ENCODE measurements at regions not wholly inside any gene's neighbourhood (a gene's known extent, or its start where the extent isn't known, plus 50 kb on each side); places are given as distances from the start of the nearest gene placed in this dataset.
"Not testable (repeated sequence)": the region's sequence is repeated elsewhere in the genome, so short reads cannot be mapped to it uniquely, and the experiment has no call there.

- Histone ChIP-seq H3K36me3 (ENCODE audit: control insufficient read depth in 2 of 2, insufficient read depth in 1 of 2, low read length in 2 of 2) (no peaks in the 10 kb centered on the region), H3K4me3 (ENCODE audit: low read depth, low read length) (no peak overlapping the region), H3K9me3 (ENCODE audit: control insufficient read depth, insufficient read depth, low read depth, low read length) (no peaks in the 10 kb centered on the region), H3K27ac (ENCODE audit: extremely low read depth, low read depth, low read length) (no peak overlapping the region), H3K4me1 (ENCODE audit: control insufficient read depth, insufficient read depth, low read length) (no peaks in the 10 kb centered on the region)
- TF ChIP-seq ZSCAN5A (tag by site-specific recombination; IDR thresholded peaks at IDR 0.05) = no peak
- TF ChIP-seq ZNF623 (tag by site-specific recombination; IDR thresholded peaks at IDR 0.05) = no peak
- no peak for TF ChIP-seq YY1 (tag by site-specific recombination; IDR thresholded peaks at IDR 0.05)
- TF ChIP-seq ZNF114 (tag by site-specific recombination; IDR thresholded peaks at IDR 0.05) = no peak
- TF ChIP-seq ZSCAN30 (tag by site-specific recombination; IDR thresholded peaks at IDR 0.05) = no peak
- no peak for TF ChIP-seq ZNF529 (tag by site-specific recombination; IDR thresholded peaks at IDR 0.05; ENCODE audit: insufficient replicate concordance)
- CTCF ChIA-PET = interaction anchor here (0.7 to 1.2 kb wide), 2 partner anchors 12 to 57 kb away, joined by 3 read pairs; no protein-coding TSS in a partner anchor
- POLR2A ChIA-PET = interaction anchor here (0.9 kb wide), 1 partner anchor 472 kb away, joined by 4 read pairs; no protein-coding TSS in a partner anchor
These were observed 85.7 kb downstream of the LACC1 start for GRCh38 chr13:43965459-43965845.

GRCh38 chr13:43968251-43968942 lies 88.7 kb downstream of the LACC1 start:
- H3K4me1 ChIP-seq (ENCODE audit: control insufficient read depth, insufficient read depth, low read length); H3K9me3 ChIP-seq (ENCODE audit: control insufficient read depth, insufficient read depth, low read depth, low read length); H3K27ac ChIP-seq (ENCODE audit: extremely low read depth, low read depth, low read length); H3K4me3 ChIP-seq (ENCODE audit: low read depth, low read length); POLR2A ChIA-PET; H3K36me3 ChIP-seq (ENCODE audit: control insufficient read depth in 2 of 2, insufficient read depth in 1 of 2, low read length in 2 of 2); CTCF ChIA-PET: not testable (repeated sequence)

- H3K36me3 ChIP-seq (ENCODE audit: control insufficient read depth in 2 of 2, insufficient read depth in 1 of 2, low read length in 2 of 2); H3K4me1 ChIP-seq (ENCODE audit: control insufficient read depth, insufficient read depth, low read length); H3K9me3 ChIP-seq (ENCODE audit: control insufficient read depth, insufficient read depth, low read depth, low read length); POLR2A ChIA-PET; H3K27ac ChIP-seq (ENCODE audit: extremely low read depth, low read depth, low read length); H3K4me3 ChIP-seq (ENCODE audit: low read depth, low read length); CTCF ChIA-PET: not testable (repeated sequence)
These were observed 89.4 kb downstream of the LACC1 start for GRCh38 chr13:43968943-43969690.

- H3K4me3 ChIP-seq (ENCODE audit: low read depth, low read length); H3K36me3 ChIP-seq (ENCODE audit: control insufficient read depth in 2 of 2, insufficient read depth in 1 of 2, low read length in 2 of 2); H3K27ac ChIP-seq (ENCODE audit: extremely low read depth, low read depth, low read length); H3K9me3 ChIP-seq (ENCODE audit: control insufficient read depth, insufficient read depth, low read depth, low read length); CTCF ChIA-PET; POLR2A ChIA-PET; H3K4me1 ChIP-seq (ENCODE audit: control insufficient read depth, insufficient read depth, low read length): not testable (repeated sequence)
These were observed 90.2 kb downstream of the LACC1 start for GRCh38 chr13:43969919-43970318.

- H3K4me1 ChIP-seq (ENCODE audit: control insufficient read depth, insufficient read depth, low read length); H3K27ac ChIP-seq (ENCODE audit: extremely low read depth, low read depth, low read length); H3K4me3 ChIP-seq (ENCODE audit: low read depth, low read length); H3K36me3 ChIP-seq (ENCODE audit: control insufficient read depth in 2 of 2, insufficient read depth in 1 of 2, low read length in 2 of 2); POLR2A ChIA-PET; CTCF ChIA-PET; H3K9me3 ChIP-seq (ENCODE audit: control insufficient read depth, insufficient read depth, low read depth, low read length): not testable (repeated sequence)
These were observed 91.0 kb downstream of the LACC1 start for GRCh38 chr13:43970520-43971242.

GRCh38 chr13:43971324-43971723 lies 91.6 kb downstream of the LACC1 start:
- H3K4me1 ChIP-seq (ENCODE audit: control insufficient read depth, insufficient read depth, low read length); H3K27ac ChIP-seq (ENCODE audit: extremely low read depth, low read depth, low read length); H3K4me3 ChIP-seq (ENCODE audit: low read depth, low read length); H3K9me3 ChIP-seq (ENCODE audit: control insufficient read depth, insufficient read depth, low read depth, low read length); H3K36me3 ChIP-seq (ENCODE audit: control insufficient read depth in 2 of 2, insufficient read depth in 1 of 2, low read length in 2 of 2); POLR2A ChIA-PET; CTCF ChIA-PET: not testable (repeated sequence)
